ENCODE measurements at regions not wholly inside any gene's neighbourhood (a gene's known extent, or its start where the extent isn't known, plus 50 kb on each side); places are given as distances from the start of the nearest gene placed in this dataset.

DNA sequence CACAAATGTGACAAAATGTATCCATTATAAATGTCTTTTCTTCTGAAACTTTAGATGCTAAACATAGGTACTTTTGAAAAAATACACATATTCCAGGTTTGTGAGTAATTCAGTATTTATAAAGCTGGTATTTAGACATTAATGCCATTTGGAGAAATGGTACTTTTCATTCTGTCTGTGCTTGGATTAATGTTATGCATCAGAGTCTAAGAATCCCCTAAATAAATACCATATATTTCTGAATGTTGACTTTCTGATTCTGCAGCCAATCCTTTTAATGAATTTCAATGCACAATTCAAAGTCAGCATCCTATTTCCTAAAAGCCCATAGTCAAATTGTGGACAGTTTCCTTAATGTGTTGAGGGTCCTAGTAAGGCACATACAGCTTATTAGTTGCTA, 145.0 kb downstream of the DKK1 start:
- TF ChIP-seq, protein P1, sequence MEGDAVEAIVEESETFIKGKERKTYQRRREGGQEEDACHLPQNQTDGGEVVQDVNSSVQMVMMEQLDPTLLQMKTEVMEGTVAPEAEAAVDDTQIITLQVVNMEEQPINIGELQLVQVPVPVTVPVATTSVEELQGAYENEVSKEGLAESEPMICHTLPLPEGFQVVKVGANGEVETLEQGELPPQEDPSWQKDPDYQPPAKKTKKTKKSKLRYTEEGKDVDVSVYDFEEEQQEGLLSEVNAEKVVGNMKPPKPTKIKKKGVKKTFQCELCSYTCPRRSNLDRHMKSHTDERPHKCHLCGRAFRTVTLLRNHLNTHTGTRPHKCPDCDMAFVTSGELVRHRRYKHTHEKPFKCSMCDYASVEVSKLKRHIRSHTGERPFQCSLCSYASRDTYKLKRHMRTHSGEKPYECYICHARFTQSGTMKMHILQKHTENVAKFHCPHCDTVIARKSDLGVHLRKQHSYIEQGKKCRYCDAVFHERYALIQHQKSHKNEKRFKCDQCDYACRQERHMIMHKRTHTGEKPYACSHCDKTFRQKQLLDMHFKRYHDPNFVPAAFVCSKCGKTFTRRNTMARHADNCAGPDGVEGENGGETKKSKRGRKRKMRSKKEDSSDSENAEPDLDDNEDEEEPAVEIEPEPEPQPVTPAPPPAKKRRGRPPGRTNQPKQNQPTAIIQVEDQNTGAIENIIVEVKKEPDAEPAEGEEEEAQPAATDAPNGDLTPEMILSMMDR (IDR thresholded peaks at IDR 0.05; ENCODE audit: low read depth, low read length), result no peak
- H3K4me3 ChIP-seq (ENCODE audit: low read depth, low read length), result no peak overlapping the region
- no peaks in the 10 kb centered on the region for H3K27me3 ChIP-seq (ENCODE audit: control insufficient read depth, insufficient read depth, low read length)
- H3K9me3 ChIP-seq (ENCODE audit: control insufficient read depth, insufficient read depth, low read length), result no peaks in the 10 kb centered on the region
- ChIA-PET POLR2A (no interaction called here), CTCF (no interaction called here)
- no peak overlapping the region for H3K27ac ChIP-seq (ENCODE audit: low read depth, low read length)
- DNase-seq (ENCODE audit: low read depth, low spot score), result no peak

- TF ChIP-seq, protein P1 (IDR thresholded peaks at IDR 0.05; ENCODE audit: low read depth, low read length), result no peak
- POLR2A ChIA-PET, result no interaction called here
Observed at GRCh38 chr10:52463826-52464225, 149.7 kb downstream of the DKK1 start.

GRCh38 chr10:52464368-52465124, 150.5 kb downstream of the DKK1 start:
- CTCF ChIA-PET, result interaction anchor here (1.1 to 2.3 kb wide), 3 partner anchors 25 to 157 kb away, joined by 3 to 8 read pairs (median 3); no protein-coding TSS in a partner anchor
- POLR2A ChIA-PET, result interaction anchor here (0.7 kb wide), 1 partner anchor 43 kb away, joined by 3 read pairs; no protein-coding TSS in a partner anchor
- Histone ChIP-seq H3K4me3 (ENCODE audit: low read depth, low read length) (no peak overlapping the region), H3K27me3 (ENCODE audit: control insufficient read depth, insufficient read depth, low read length) (no peaks in the 10 kb centered on the region), H3K9me3 (ENCODE audit: control insufficient read depth, insufficient read depth, low read length) (no peaks in the 10 kb centered on the region), H3K27ac (ENCODE audit: low read depth, low read length) (no peak overlapping the region)
- DNase-seq (ENCODE audit: low read depth, low spot score), result no peak
- TF ChIP-seq, protein P1 (IDR thresholded peaks at IDR 0.05; ENCODE audit: low read depth, low read length), result no peak

More at GRCh38 chr10:52463826-52464225, 149.7 kb downstream of the DKK1 start:
- no peak for DNase-seq (ENCODE audit: low read depth, low spot score)
- H3K27me3 ChIP-seq (ENCODE audit: control insufficient read depth, insufficient read depth, low read length), result no peaks in the 10 kb centered on the region
- no peaks in the 10 kb centered on the region for H3K9me3 ChIP-seq (ENCODE audit: control insufficient read depth, insufficient read depth, low read length)
- CTCF ChIA-PET, result interaction anchor here (1.3 to 2.3 kb wide), 2 partner anchors 103 to 156 kb away, joined by 3 to 8 read pairs; no protein-coding TSS in a partner anchor
- H3K27ac ChIP-seq (ENCODE audit: low read depth, low read length), result no peak overlapping the region
- no peak overlapping the region for H3K4me3 ChIP-seq (ENCODE audit: low read depth, low read length)

DNA sequence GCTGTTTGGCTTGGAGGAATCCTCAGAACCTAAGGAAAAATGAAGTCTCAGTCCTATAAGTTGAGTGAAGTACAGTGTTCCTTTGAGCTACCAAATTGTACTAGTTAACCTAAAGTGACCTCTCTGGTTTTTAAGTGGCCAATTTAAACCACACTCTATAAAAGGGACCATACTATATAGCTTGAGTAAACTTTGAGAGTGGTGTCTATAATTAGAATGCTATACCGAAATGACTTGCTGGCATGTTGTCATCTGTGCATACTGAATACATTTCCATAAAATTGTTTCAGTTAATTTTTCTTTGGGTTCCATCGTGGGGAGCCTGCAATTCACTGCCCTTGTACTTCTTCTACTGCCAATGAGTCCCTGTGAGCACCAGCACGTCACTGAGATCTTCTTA, 151.1 kb downstream of the DKK1 start:
- CTCF ChIA-PET, result interaction anchor here (1.1 to 2.3 kb wide), 3 partner anchors 24 to 158 kb away, joined by 3 to 8 read pairs (median 3); no protein-coding TSS in a partner anchor
- H3K27me3 ChIP-seq (ENCODE audit: control insufficient read depth, insufficient read depth, low read length), result no peaks in the 10 kb centered on the region
- TF ChIP-seq, protein P1 (IDR thresholded peaks at IDR 0.05; ENCODE audit: low read depth, low read length), result no peak
- H3K27ac ChIP-seq (ENCODE audit: low read depth, low read length), result no peak overlapping the region
- no peak overlapping the region for H3K4me3 ChIP-seq (ENCODE audit: low read depth, low read length)
- H3K9me3 ChIP-seq (ENCODE audit: control insufficient read depth, insufficient read depth, low read length), result no peaks in the 10 kb centered on the region
- POLR2A ChIA-PET, result interaction anchor here (0.7 kb wide), 1 partner anchor 44 kb away, joined by 3 read pairs; no protein-coding TSS in a partner anchor
- no peak for DNase-seq (ENCODE audit: low read depth, low spot score)

DNA sequence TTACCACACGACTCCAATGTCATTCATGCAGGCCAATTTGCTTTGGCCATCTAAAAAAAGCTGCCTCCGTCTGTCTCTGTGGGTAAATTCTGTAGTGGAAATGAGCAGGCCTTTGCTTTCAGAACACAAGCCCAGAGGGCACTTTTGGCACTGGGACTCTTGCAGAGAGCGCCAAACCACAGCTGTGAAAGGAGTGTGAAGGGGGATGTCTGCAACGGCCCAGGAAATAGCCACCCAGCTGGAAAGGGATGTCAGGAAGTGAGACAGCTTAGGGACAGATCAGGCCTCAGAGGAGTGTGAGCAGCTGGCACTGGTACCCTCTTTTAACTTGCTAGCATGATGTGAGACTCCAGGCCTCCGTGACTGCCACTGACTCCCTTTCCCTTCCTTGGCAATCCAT, 152.4 kb downstream of the DKK1 start:
- POLR2A ChIA-PET, result no interaction called here
- Histone ChIP-seq H3K27me3 (ENCODE audit: control insufficient read depth, insufficient read depth, low read length) (no peaks in the 10 kb centered on the region), H3K27ac (ENCODE audit: low read depth, low read length) (no peak overlapping the region), H3K9me3 (ENCODE audit: control insufficient read depth, insufficient read depth, low read length) (no peaks in the 10 kb centered on the region), H3K4me3 (ENCODE audit: low read depth, low read length) (no peak overlapping the region)
- no peak for DNase-seq (ENCODE audit: low read depth, low spot score)
- CTCF ChIA-PET, result interaction anchor here (1.1 kb wide), 1 partner anchor 158 kb away, joined by 3 read pairs; no protein-coding TSS in a partner anchor
- TF ChIP-seq, protein P1 (IDR thresholded peaks at IDR 0.05; ENCODE audit: low read depth, low read length), result no peak
